Neuronal stem cell (in vitro differentiated cells): ENCODE measurements at regions not wholly inside any gene's neighbourhood (a gene's known extent, or its start where the extent isn't known, plus 50 kb on each side); places are given as distances from the start of the nearest gene placed in this dataset.

Experiments used
- DNase-seq: peaks from one replicate; pipeline ENCODE4 v3.0.0-alpha.2; 2013; ENCODE audit warnings: low spot score
- H2AFZ ChIP-seq: one replicate; pipeline ENCODE4 v1.6.1; 2013; ENCODE audit warnings: mild to moderate bottlenecking, low read length, inconsistent platforms
- H2AK5ac ChIP-seq: 2 replicates; pipeline ENCODE4 v1.6.1; 2013; ENCODE audit warnings: low read depth, mild to moderate bottlenecking, inconsistent platforms, low read length, moderate library complexity, mixed read lengths
- H2BK120ac ChIP-seq: 2 replicates; pipeline ENCODE4 v1.6.1; 2013; ENCODE audit warnings: low read depth, mild to moderate bottlenecking, inconsistent platforms, low read length, moderate library complexity, mixed read lengths
- H2BK12ac ChIP-seq: one replicate; pipeline ENCODE4 v1.6.1; 2013; ENCODE audit warnings: low read length, inconsistent platforms
- H2BK15ac ChIP-seq: 2 replicates; pipeline ENCODE4 v1.6.1; 2013; ENCODE audit warnings: mild to moderate bottlenecking, low read length, inconsistent platforms, mixed read lengths
- H2BK5ac ChIP-seq: one replicate; pipeline ENCODE4 v1.6.1; 2013; ENCODE audit warnings: inconsistent platforms, mild to moderate bottlenecking, low read length, moderate library complexity
- H3K14ac ChIP-seq: one replicate; pipeline ENCODE4 v1.6.1; 2013; ENCODE audit warnings: low read length, inconsistent platforms
- H3K18ac ChIP-seq: 2 replicates; pipeline ENCODE4 v1.6.1; 2013; ENCODE audit warnings: low read length, inconsistent platforms
- H3K23ac ChIP-seq: 2 replicates; pipeline ENCODE4 v1.6.1; 2013; ENCODE audit warnings: low read depth, mild to moderate bottlenecking, mixed read lengths, low read length, inconsistent platforms; ENCODE audit not compliant: poor library complexity
- H3K27ac ChIP-seq: replicated peaks from 3 replicates; pipeline ENCODE4 v1.5.1; 2013; ENCODE audit warnings: low read length, inconsistent platforms
- H3K27me3 ChIP-seq, 3 experiments: 2 replicates each; pipeline ENCODE4 v1.6.1; 2013; ENCODE audit warnings: low read length in 3 of 3, mild to moderate bottlenecking in 2 of 3, inconsistent platforms in 1 of 3, low read depth in 1 of 3, mixed read lengths in 1 of 3, moderate library complexity in 1 of 3; ENCODE audit not compliant: control insufficient read depth in 3 of 3, insufficient read depth in 3 of 3
- H3K36me3 ChIP-seq, 2 donors: replicated peaks in 1 of 2; 2 replicates each; pipeline ENCODE4 v1.6.1; 2013; ENCODE audit warnings: low read length in 2 of 2; ENCODE audit not compliant: control insufficient read depth in 2 of 2, insufficient read depth in 2 of 2
- H3K4ac ChIP-seq: 2 replicates; pipeline ENCODE4 v1.6.1; 2013; ENCODE audit warnings: inconsistent platforms, mild to moderate bottlenecking, low read length, moderate library complexity
- H3K4me1 ChIP-seq, 2 donors: 1 replicate in 1 of 2; 2 replicates in 1 of 2; pipeline ENCODE4 v1.6.1; 2013; ENCODE audit warnings: low read length in 2 of 2, low read depth in 1 of 2; ENCODE audit not compliant: control insufficient read depth in 2 of 2, insufficient read depth in 1 of 2
- H3K4me2 ChIP-seq: one replicate; pipeline ENCODE4 v1.6.1; 2013; ENCODE audit warnings: mild to moderate bottlenecking, low read length, inconsistent platforms; ENCODE audit not compliant: insufficient read depth, poor library complexity, severe bottlenecking
- H3K4me3 ChIP-seq, 2 donors: 2 replicates each; pipeline ENCODE4 v1.5.1; 2013; ENCODE audit warnings: low read length in 2 of 2, mild to moderate bottlenecking in 2 of 2, inconsistent platforms in 1 of 2, moderate library complexity in 1 of 2
- H3K79me1 ChIP-seq: one replicate; pipeline ENCODE4 v1.6.1; 2013; ENCODE audit warnings: low read depth, mild to moderate bottlenecking, inconsistent platforms, low read length, moderate library complexity
- H3K9ac ChIP-seq: one replicate; pipeline ENCODE4 v1.6.1; 2013; ENCODE audit warnings: mild to moderate bottlenecking, low read depth, low read length, inconsistent platforms; ENCODE audit not compliant: poor library complexity
- H3K9me3 ChIP-seq, 2 donors: replicated peaks in 1 of 2; 2 replicates each; pipeline versions ENCODE3 to v1.6.1; 2013; ENCODE audit warnings: low read length in 2 of 2, mild to moderate bottlenecking in 2 of 2, inconsistent platforms in 1 of 2, low read depth in 1 of 2, mixed read lengths in 1 of 2, moderate library complexity in 1 of 2; ENCODE audit not compliant: control insufficient read depth in 2 of 2, insufficient read depth in 1 of 2
- H4K8ac ChIP-seq: one replicate; pipeline ENCODE4 v1.6.1; 2013; ENCODE audit warnings: low read depth, mild to moderate bottlenecking, inconsistent platforms, low read length, moderate library complexity
- H4K91ac ChIP-seq: one replicate; pipeline ENCODE4 v1.6.1; 2013; ENCODE audit warnings: low read length, low read depth, mild to moderate bottlenecking, inconsistent platforms; ENCODE audit not compliant: poor library complexity
- WGBS, 2 donors: extraction: QIAGEN DNeasy Blood & Tissue Kit; methylation state at CpG; one replicate each; pipeline ENCODE4 v1.1.7; 2013; ENCODE audit warnings: missing lambda C conversion rate in 2 of 2, mixed read lengths in 1 of 2; ENCODE audit not compliant: insufficient read length in 2 of 2, insufficient replicate concordance in 1 of 2; ENCODE audit errors: extremely low coverage in 2 of 2; 5-methylcytosine and 5-hydroxymethylcytosine counted together

GRCh38 chr17:33686171-33686570 lies 393.1 kb upstream of the ASIC2 start:
- no peaks in the 10 kb centered on the region for H3K27me3 ChIP-seq
- no peak overlapping the region for H2BK120ac ChIP-seq
- H3K23ac ChIP-seq, result no peak overlapping the region
- H3K4me1 ChIP-seq, result no peaks in the 10 kb centered on the region
- no peak overlapping the region for H3K4me3 ChIP-seq
- no peak overlapping the region for H3K27ac ChIP-seq
- H2BK12ac ChIP-seq, result no peak overlapping the region
- H4K91ac ChIP-seq, result no peak overlapping the region
- H3K79me1 ChIP-seq, result no peaks in the 10 kb centered on the region
- H3K36me3 ChIP-seq, result no peaks in the 10 kb centered on the region
- no CpG with 5 or more reads among the region's 4 CpGs for WGBS, 2 donors
- H3K18ac ChIP-seq, result no peak overlapping the region
- DNase-seq, result no peak
- H3K14ac ChIP-seq, result no peak overlapping the region
- H3K4ac ChIP-seq, result no peak overlapping the region
- H3K9me3 ChIP-seq, result no peaks in the 10 kb centered on the region
- H2BK15ac ChIP-seq, result no peak overlapping the region
- H2AFZ ChIP-seq, result no peak overlapping the region
- H2AK5ac ChIP-seq, result no peak overlapping the region
- no peak overlapping the region for H4K8ac ChIP-seq
- H3K4me2 ChIP-seq, result no peak overlapping the region
- H3K9ac ChIP-seq, result no peak overlapping the region
- H2BK5ac ChIP-seq, result no peak overlapping the region

GRCh38 chr17:33687831-33688230 lies 394.7 kb upstream of the ASIC2 start:
- no peaks in the 10 kb centered on the region for H3K4me1 ChIP-seq
- no peak overlapping the region for H2AFZ ChIP-seq
- H3K27ac ChIP-seq, result no peak overlapping the region
- no peak overlapping the region for H2BK5ac ChIP-seq
- H3K79me1 ChIP-seq, result no peaks in the 10 kb centered on the region
- no peak overlapping the region for H2BK120ac ChIP-seq
- no peak overlapping the region for H4K91ac ChIP-seq
- no peak overlapping the region for H2AK5ac ChIP-seq
- DNase-seq, result no peak
- H3K18ac ChIP-seq, result no peak overlapping the region
- no peak overlapping the region for H3K4me2 ChIP-seq
- no peak overlapping the region for H3K4ac ChIP-seq
- H3K9me3 ChIP-seq, result no peaks in the 10 kb centered on the region
- no peak overlapping the region for H4K8ac ChIP-seq
- H3K36me3 ChIP-seq, result no peaks in the 10 kb centered on the region
- no peak overlapping the region for H3K14ac ChIP-seq
- H3K27me3 ChIP-seq, result no peaks in the 10 kb centered on the region
- no peak overlapping the region for H2BK15ac ChIP-seq
- H2BK12ac ChIP-seq, result no peak overlapping the region
- H3K23ac ChIP-seq, result no peak overlapping the region
- no peak overlapping the region for H3K9ac ChIP-seq
- H3K4me3 ChIP-seq, result no peak overlapping the region
- WGBS, 2 donors, result no CpG with 5 or more reads among the region's 3 CpGs

- WGBS, 2 donors, result no CpG with 5 or more reads among the region's 4 CpGs
- Histone ChIP-seq H2BK15ac (no peak overlapping the region), H3K27me3 (no peaks in the 10 kb centered on the region), H3K4me1 (no peaks in the 10 kb centered on the region), H3K4me3 (no peak overlapping the region), H3K9me3 (no peaks in the 10 kb centered on the region), H3K36me3 (no peaks in the 10 kb centered on the region), H3K4me2 (no peak overlapping the region), H3K27ac (no peak overlapping the region), H3K4ac (no peak overlapping the region), H3K18ac (no peak overlapping the region), H2BK12ac (no peak overlapping the region), H3K23ac (no peak overlapping the region), H4K8ac (no peak overlapping the region), H2AK5ac (no peak overlapping the region), H2BK120ac (no peak overlapping the region), H2AFZ (no peak overlapping the region), H3K9ac (no peak overlapping the region), H2BK5ac (no peak overlapping the region), H4K91ac (no peak overlapping the region), H3K79me1 (no peaks in the 10 kb centered on the region), H3K14ac (no peak overlapping the region)
- no peak for DNase-seq
Observed at GRCh38 chr17:33688771-33689170, 395.7 kb upstream of the ASIC2 start.

GRCh38 chr17:33689725-33690124 lies 396.6 kb upstream of the ASIC2 start:
- no peaks in the 10 kb centered on the region for H3K9me3 ChIP-seq
- H2AFZ ChIP-seq, result no peak overlapping the region
- WGBS, 2 donors, result no CpG with 5 or more reads among the region's 2 CpGs
- H4K8ac ChIP-seq, result no peak overlapping the region
- H3K27ac ChIP-seq, result no peak overlapping the region
- no peak overlapping the region for H2AK5ac ChIP-seq
- H2BK12ac ChIP-seq, result no peak overlapping the region
- no peaks in the 10 kb centered on the region for H3K4me1 ChIP-seq
- no peak overlapping the region for H3K14ac ChIP-seq
- no peak overlapping the region for H3K23ac ChIP-seq
- no peaks in the 10 kb centered on the region for H3K79me1 ChIP-seq
- H2BK120ac ChIP-seq, result no peak overlapping the region
- H3K27me3 ChIP-seq, result no peaks in the 10 kb centered on the region
- no peaks in the 10 kb centered on the region for H3K36me3 ChIP-seq
- no peak overlapping the region for H3K4me2 ChIP-seq
- no peak overlapping the region for H2BK5ac ChIP-seq
- DNase-seq, result no peak
- H4K91ac ChIP-seq, result no peak overlapping the region
- H3K18ac ChIP-seq, result no peak overlapping the region
- no peak overlapping the region for H2BK15ac ChIP-seq
- H3K4ac ChIP-seq, result no peak overlapping the region
- H3K9ac ChIP-seq, result no peak overlapping the region
- no peak overlapping the region for H3K4me3 ChIP-seq
